ENCODE measurements at regions not wholly inside any gene's neighbourhood (a gene's known extent, or its start where the extent isn't known, plus 50 kb on each side); places are given as distances from the start of the nearest gene placed in this dataset.

DNA sequence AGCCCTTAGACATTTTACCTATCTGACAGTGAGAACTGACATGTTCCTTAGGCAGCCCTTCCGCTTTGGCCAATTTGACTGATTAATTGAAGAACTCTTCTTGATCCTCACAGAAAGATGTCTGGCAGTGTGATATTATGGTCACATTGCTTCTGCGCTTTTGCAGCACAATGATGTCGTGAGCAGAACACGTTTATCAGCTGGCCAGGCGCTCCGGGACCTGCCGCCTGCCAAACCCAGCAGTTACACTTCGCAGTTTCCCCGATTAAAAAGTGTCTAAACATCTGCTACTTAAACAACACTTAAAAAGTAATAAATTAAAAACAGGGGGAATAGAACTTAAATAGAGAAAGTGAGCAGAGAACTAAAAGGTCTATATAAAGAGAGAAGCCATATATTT, 103.5 kb upstream of the ETS2 start:
- Histone ChIP-seq H3K27me3 (ENCODE audit: insufficient read depth, low read length, poor library complexity) (peaks cover 5% of the 10 kb centered on the region), H2AFZ (ENCODE audit: low read depth, low read length) (no peak overlapping the region), H3K4me2 (ENCODE audit: insufficient read depth, low read length) (no peak overlapping the region), H3K27ac (ENCODE audit: low read length) (no peak overlapping the region), H3K9me3 (ENCODE audit: insufficient read depth, low read length, severe bottlenecking) (no peaks in the 10 kb centered on the region), H4K20me1 (ENCODE audit: insufficient read depth, low read length) (no peaks in the 10 kb centered on the region), H3K9ac (ENCODE audit: low read depth, low read length) (no peak overlapping the region), H3K4me3 (ENCODE audit: low read depth in 1 of 2, low read length in 2 of 2) (no peak overlapping the region), H3K36me3 (ENCODE audit: insufficient read depth, low read length) (no peaks in the 10 kb centered on the region), H3K79me2 (ENCODE audit: insufficient read depth, low read length) (no peaks in the 10 kb centered on the region), H3K4me1 (ENCODE audit: insufficient read depth, low read length) (no peaks in the 10 kb centered on the region)
- ATAC-seq (ENCODE audit: insufficient read depth, low read depth) (no peak), DNase-seq (no peak)
- no peak for TF ChIP-seq EZH2 (IDR thresholded peaks at IDR 0.05; ENCODE audit: borderline replicate concordance, low read depth, low read length, severe bottlenecking)
- TF ChIP-seq, protein P1, sequence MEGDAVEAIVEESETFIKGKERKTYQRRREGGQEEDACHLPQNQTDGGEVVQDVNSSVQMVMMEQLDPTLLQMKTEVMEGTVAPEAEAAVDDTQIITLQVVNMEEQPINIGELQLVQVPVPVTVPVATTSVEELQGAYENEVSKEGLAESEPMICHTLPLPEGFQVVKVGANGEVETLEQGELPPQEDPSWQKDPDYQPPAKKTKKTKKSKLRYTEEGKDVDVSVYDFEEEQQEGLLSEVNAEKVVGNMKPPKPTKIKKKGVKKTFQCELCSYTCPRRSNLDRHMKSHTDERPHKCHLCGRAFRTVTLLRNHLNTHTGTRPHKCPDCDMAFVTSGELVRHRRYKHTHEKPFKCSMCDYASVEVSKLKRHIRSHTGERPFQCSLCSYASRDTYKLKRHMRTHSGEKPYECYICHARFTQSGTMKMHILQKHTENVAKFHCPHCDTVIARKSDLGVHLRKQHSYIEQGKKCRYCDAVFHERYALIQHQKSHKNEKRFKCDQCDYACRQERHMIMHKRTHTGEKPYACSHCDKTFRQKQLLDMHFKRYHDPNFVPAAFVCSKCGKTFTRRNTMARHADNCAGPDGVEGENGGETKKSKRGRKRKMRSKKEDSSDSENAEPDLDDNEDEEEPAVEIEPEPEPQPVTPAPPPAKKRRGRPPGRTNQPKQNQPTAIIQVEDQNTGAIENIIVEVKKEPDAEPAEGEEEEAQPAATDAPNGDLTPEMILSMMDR (IDR thresholded peaks at IDR 0.05; ENCODE audit: borderline replicate concordance, extremely low read depth, low read length, poor library complexity, severe bottlenecking), result no peak

DNA sequence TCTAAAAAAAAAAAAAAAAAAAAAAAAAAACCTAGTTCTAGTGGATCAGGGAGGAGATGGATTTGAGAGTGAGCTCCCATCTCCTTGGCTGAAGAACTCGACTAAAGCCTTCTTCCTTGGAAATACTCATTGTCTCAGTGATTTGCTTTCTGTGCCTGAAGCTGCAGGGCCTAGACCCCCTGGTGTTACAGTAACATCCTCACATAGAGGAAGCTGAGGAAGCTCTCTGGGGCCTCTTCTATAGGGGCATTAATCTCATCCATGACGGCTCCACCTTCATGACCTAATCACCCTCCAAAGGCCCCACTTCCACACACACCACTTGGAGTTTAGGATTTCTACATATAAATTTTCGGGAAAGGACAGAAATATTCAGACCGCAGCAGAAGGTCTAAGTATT, 95.9 kb upstream of the ETS2 start:
- Histone ChIP-seq H3K9me3 (ENCODE audit: insufficient read depth, low read length, severe bottlenecking) (no peaks in the 10 kb centered on the region), H3K9ac (ENCODE audit: low read depth, low read length) (no peak overlapping the region), H4K20me1 (ENCODE audit: insufficient read depth, low read length) (no peaks in the 10 kb centered on the region), H3K4me2 (ENCODE audit: insufficient read depth, low read length) (no peak overlapping the region), H3K36me3 (ENCODE audit: insufficient read depth, low read length) (no peaks in the 10 kb centered on the region), H3K79me2 (ENCODE audit: insufficient read depth, low read length) (no peaks in the 10 kb centered on the region), H2AFZ (ENCODE audit: low read depth, low read length) (no peak overlapping the region), H3K4me1 (ENCODE audit: insufficient read depth, low read length) (0 out of 2 replicates have a peak, but pooled peaks cover 4% of the 10 kb centered on the region), H3K4me3 (ENCODE audit: low read depth in 1 of 2, low read length in 2 of 2) (no peak overlapping the region), H3K27me3 (ENCODE audit: insufficient read depth, low read length, poor library complexity) (peaks cover 5% of the 10 kb centered on the region), H3K27ac (ENCODE audit: low read length) (no peak overlapping the region)
- no peak for DNase-seq
- TF ChIP-seq EZH2 (IDR thresholded peaks at IDR 0.05; ENCODE audit: borderline replicate concordance, low read depth, low read length, severe bottlenecking), result no peak
- TF ChIP-seq, protein P1 (IDR thresholded peaks at IDR 0.05; ENCODE audit: borderline replicate concordance, extremely low read depth, low read length, poor library complexity, severe bottlenecking), result no peak
- no peak for ATAC-seq (ENCODE audit: insufficient read depth, low read depth)

DNA sequence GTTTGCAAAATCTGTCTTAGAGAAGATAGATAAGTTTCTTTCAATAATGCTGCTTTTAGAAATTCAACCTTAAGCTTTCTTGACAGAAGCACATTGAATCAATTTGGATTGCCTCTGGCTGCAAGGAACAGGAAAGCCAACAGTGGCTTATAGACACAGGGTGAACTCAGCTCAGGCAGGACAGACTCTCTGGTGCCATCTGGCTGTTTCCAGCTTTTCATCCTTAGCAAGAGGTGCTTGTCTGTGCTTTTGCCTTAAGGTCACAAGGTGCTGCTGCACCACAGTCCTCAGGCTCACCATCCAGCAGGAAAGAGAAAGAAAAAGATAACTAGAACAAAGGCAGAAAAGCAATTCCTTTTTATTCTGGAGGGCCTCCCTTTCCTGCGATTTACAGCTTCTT, 93.7 kb upstream of the ETS2 start:
- Histone ChIP-seq H4K20me1 (ENCODE audit: insufficient read depth, low read length) (no peaks in the 10 kb centered on the region), H3K4me3 (ENCODE audit: low read depth in 1 of 2, low read length in 2 of 2) (no peak overlapping the region), H3K4me2 (ENCODE audit: insufficient read depth, low read length) (no peak overlapping the region), H3K27me3 (ENCODE audit: insufficient read depth, low read length, poor library complexity) (no peaks in the 10 kb centered on the region), H3K9me3 (ENCODE audit: insufficient read depth, low read length, severe bottlenecking) (no peaks in the 10 kb centered on the region), H3K4me1 (ENCODE audit: insufficient read depth, low read length) (peaks cover 16% of the 10 kb centered on the region), H2AFZ (ENCODE audit: low read depth, low read length) (no peak overlapping the region), H3K27ac (ENCODE audit: low read length) (no peak overlapping the region), H3K9ac (ENCODE audit: low read depth, low read length) (no peak overlapping the region), H3K79me2 (ENCODE audit: insufficient read depth, low read length) (no peaks in the 10 kb centered on the region), H3K36me3 (ENCODE audit: insufficient read depth, low read length) (no peaks in the 10 kb centered on the region)
- peak; percentile 35 for DNase-seq
- TF ChIP-seq, protein P1 (IDR thresholded peaks at IDR 0.05; ENCODE audit: borderline replicate concordance, extremely low read depth, low read length, poor library complexity, severe bottlenecking), result peak; percentile 60
- TF ChIP-seq EZH2 (IDR thresholded peaks at IDR 0.05; ENCODE audit: borderline replicate concordance, low read depth, low read length, severe bottlenecking), result no peak
- ATAC-seq (ENCODE audit: insufficient read depth, low read depth), result peak; percentile 72

DNA sequence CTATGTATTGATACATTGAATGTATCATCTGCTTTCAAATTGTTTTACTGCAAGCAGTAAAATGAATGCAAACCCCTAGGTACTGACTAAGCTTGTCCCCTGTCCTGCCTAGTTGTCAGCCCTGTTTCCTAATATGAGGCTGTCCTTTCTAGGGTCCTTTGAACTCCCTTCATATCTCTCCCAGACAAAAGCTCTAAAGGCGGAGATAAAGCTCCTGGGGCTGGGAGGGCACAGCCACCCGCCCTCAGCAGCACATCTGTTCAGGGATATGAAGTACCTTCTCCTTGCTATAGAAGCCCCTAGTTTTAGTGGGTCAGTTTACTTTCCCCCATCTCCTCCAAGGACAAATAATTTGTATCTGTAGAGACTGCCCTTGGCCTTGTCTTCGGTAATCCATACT, 93.1 kb upstream of the ETS2 start:
- H3K9me3 ChIP-seq (ENCODE audit: insufficient read depth, low read length, severe bottlenecking), result no peaks in the 10 kb centered on the region
- DNase-seq, result no peak
- H3K79me2 ChIP-seq (ENCODE audit: insufficient read depth, low read length), result no peaks in the 10 kb centered on the region
- no peaks in the 10 kb centered on the region for H4K20me1 ChIP-seq (ENCODE audit: insufficient read depth, low read length)
- no peak overlapping the region for H3K4me2 ChIP-seq (ENCODE audit: insufficient read depth, low read length)
- H3K36me3 ChIP-seq (ENCODE audit: insufficient read depth, low read length), result no peaks in the 10 kb centered on the region
- H2AFZ ChIP-seq (ENCODE audit: low read depth, low read length), result no peak overlapping the region
- peaks cover 16% of the 10 kb centered on the region for H3K4me1 ChIP-seq (ENCODE audit: insufficient read depth, low read length)
- no peaks in the 10 kb centered on the region for H3K27me3 ChIP-seq (ENCODE audit: insufficient read depth, low read length, poor library complexity)
- ATAC-seq (ENCODE audit: insufficient read depth, low read depth), result no peak
- TF ChIP-seq, protein P1 (IDR thresholded peaks at IDR 0.05; ENCODE audit: borderline replicate concordance, extremely low read depth, low read length, poor library complexity, severe bottlenecking), result no peak
- TF ChIP-seq EZH2 (IDR thresholded peaks at IDR 0.05; ENCODE audit: borderline replicate concordance, low read depth, low read length, severe bottlenecking), result no peak
- no peak overlapping the region for H3K4me3 ChIP-seq (ENCODE audit: low read depth in 1 of 2, low read length in 2 of 2)
- H3K9ac ChIP-seq (ENCODE audit: low read depth, low read length), result no peak overlapping the region
- H3K27ac ChIP-seq (ENCODE audit: low read length), result no peak overlapping the region

Measured in DND-41 (cell line).